Motor neuron (in vitro differentiated cells): ENCODE measurements at regions not wholly inside any gene's neighbourhood (a gene's known extent, or its start where the extent isn't known, plus 50 kb on each side); places are given as distances from the start of the nearest gene placed in this dataset.

Experiments
- ATAC-seq, 8 experiments: fragments of 200-7000 bp; cut with Tn5 transposase; replicated peaks in 6 of 8; 2 replicates each; pipeline ENCODE4 v1.8.0; 2021; ENCODE audit warnings: mild to moderate bottlenecking in 8 of 8, moderate library complexity in 8 of 8
- H3K27ac ChIP-seq, 2 donors: fragments of 250-450 bp; sonication (Bioruptor Pico); 2 replicates each; pipeline ENCODE4 v1.9.0; 2021; ENCODE audit warnings: antibody characterized with exemption in 2 of 2, mild to moderate bottlenecking in 2 of 2, moderate library complexity in 1 of 2
- H3K4me1 ChIP-seq, 2 donors: fragments of 250-450 bp; sonication (Bioruptor Pico); replicated peaks in 1 of 2; 2 replicates each; pipeline ENCODE4 v1.6.1; 2021; ENCODE audit warnings: antibody characterized with exemption in 2 of 2, mild to moderate bottlenecking in 2 of 2, moderate library complexity in 1 of 2
- H3K4me3 ChIP-seq, 5 donors: fragments of 250-450 bp; sonication (Bioruptor Pico); 2 replicates each; pipeline ENCODE4 v1.9.0; 2021; ENCODE audit warnings: antibody characterized with exemption in 5 of 5, mild to moderate bottlenecking in 5 of 5, moderate library complexity in 4 of 5
- WGBS, 10 experiments: fragments of 450-650 bp; shearing (Covaris generic); methylation state at CpG; one replicate each; pipeline ENCODE4 v1.0.0; 2022; 5-methylcytosine and 5-hydroxymethylcytosine counted together
- in situ Hi-C, 9 experiments: fragments of 400-800 bp; cut with MboI; loops; one replicate each; pipeline ENCODE4 v1.15.0; 2021; ENCODE audit warnings: low sequenced_read_pairs in 9 of 9, low pct_unique_long_range_greater_than_20kb in 2 of 9; ENCODE audit not compliant: unreplicated experiment in 9 of 9

- WGBS, 10 experiments = 54 to 93% (median 87%) methylated on average over 4 to 12 of the region's 25 CpGs; no CpG with 5 or more reads in 2 of the 10 experiments
- no peaks in the 10 kb centered on the region for H3K4me1 ChIP-seq
- in situ Hi-C loops = no loop called here
- ATAC-seq = no peak
- no peak overlapping the region for H3K4me3 ChIP-seq
- H3K27ac ChIP-seq = no peak overlapping the region
Measured at GRCh38 chr7:131737746-131738465, 181.5 kb upstream of the PODXL start.

GRCh38 chr7:131735101-131735500 is 178.7 kb upstream of the PODXL start:
- H3K27ac ChIP-seq = no peak overlapping the region
- H3K4me3 ChIP-seq = no peak overlapping the region
- ATAC-seq = no peak
- H3K4me1 ChIP-seq = no peaks in the 10 kb centered on the region
- in situ Hi-C loops = no loop called here
- WGBS, 10 experiments = 0 to 86% (median 52%) methylated on average over 1 to 4 of the region's 5 CpGs; no CpG with 5 or more reads in 2 of the 10 experiments

- no peak overlapping the region for H3K27ac ChIP-seq
- in situ Hi-C loops = no loop called here
- H3K4me1 ChIP-seq = no peaks in the 10 kb centered on the region
- no peak for ATAC-seq
- 33 to 54% (median 45%) methylated on average over 1 to 6 of the region's 6 CpGs; no CpG with 5 or more reads in 4 of the 10 experiments for WGBS, 10 experiments
- no peak overlapping the region for H3K4me3 ChIP-seq
Measured at GRCh38 chr7:131733604-131734003, 177.2 kb upstream of the PODXL start.

GRCh38 chr7:131727189-131727588 is 170.8 kb upstream of the PODXL start:
- WGBS, 10 experiments = 22 to 100% (median 80%) methylated on average over 1 of the region's 2 CpGs; no CpG with 5 or more reads in 5 of the 10 experiments

GRCh38 chr7:131726686-131727085 is 170.3 kb upstream of the PODXL start:
- Histone ChIP-seq H3K4me1 (peaks cover 0 to 7% of the 10 kb centered on the region in 2 donors), H3K27ac (no peak overlapping the region), H3K4me3 (no peak overlapping the region)
- in situ Hi-C loops = no loop called here
- ATAC-seq = peak in 1 of 8 experiments; percentile 52
- WGBS, 10 experiments = 0 to 75% (median 53%) methylated on average over 1 to 4 of the region's 4 CpGs; no CpG with 5 or more reads in 3 of the 10 experiments

More at GRCh38 chr7:131727189-131727588, 170.8 kb upstream of the PODXL start:
- in situ Hi-C loops = no loop called here
- ATAC-seq = no peak
- H3K4me1 ChIP-seq = peaks cover 0 to 7% of the 10 kb centered on the region in 2 donors
- H3K27ac ChIP-seq = no peak overlapping the region
- H3K4me3 ChIP-seq = no peak overlapping the region

GRCh38 chr7:131726031-131726430 is 169.6 kb upstream of the PODXL start:
- 27 to 88% (median 56%) methylated on average over 1 to 2 of the region's 2 CpGs; no CpG with 5 or more reads in 4 of the 10 experiments for WGBS, 10 experiments
- H3K27ac ChIP-seq = no peak overlapping the region
- peaks cover 0 to 7% of the 10 kb centered on the region in 2 donors for H3K4me1 ChIP-seq
- H3K4me3 ChIP-seq = no peak overlapping the region
- in situ Hi-C loops = no loop called here
- ATAC-seq = no peak

- peaks cover 0 to 7% of the 10 kb centered on the region in 2 donors for H3K4me1 ChIP-seq
- no peak overlapping the region for H3K4me3 ChIP-seq
- no peak for ATAC-seq
- in situ Hi-C loops = no loop called here
- 14 to 87% (median 44%) methylated on average over 1 to 3 of the region's 4 CpGs; no CpG with 5 or more reads in 4 of the 10 experiments for WGBS, 10 experiments
- no peak overlapping the region for H3K27ac ChIP-seq
Measured at GRCh38 chr7:131724776-131725345, 168.4 kb upstream of the PODXL start.

GRCh38 chr7:131723926-131724325 is 167.5 kb upstream of the PODXL start:
- peaks cover 0 to 7% of the 10 kb centered on the region in 2 donors for H3K4me1 ChIP-seq
- H3K4me3 ChIP-seq = no peak overlapping the region
- in situ Hi-C loops = no loop called here
- 50 to 83% (median 70%) methylated on average over 1 to 5 of the region's 6 CpGs; no CpG with 5 or more reads in 2 of the 10 experiments for WGBS, 10 experiments
- peak in 7 of 8 experiments; percentile 48 to 94 (median 90) for ATAC-seq
- peak overlapping the region in 1 of 2 donors; percentile 26 for H3K27ac ChIP-seq

GRCh38 chr7:131722371-131722770 is 165.9 kb upstream of the PODXL start:
- no peak for ATAC-seq
- 0 to 67% (median 42%) methylated on average over 1 to 4 of the region's 4 CpGs; no CpG with 5 or more reads in 4 of the 10 experiments for WGBS, 10 experiments
- in situ Hi-C loops = no loop called here

GRCh38 chr7:131721660-131722059 is 165.2 kb upstream of the PODXL start:
- H3K27ac ChIP-seq = no peak overlapping the region
- in situ Hi-C loops = no loop called here
- no peak overlapping the region for H3K4me3 ChIP-seq
- 0 to 73% (median 60%) methylated on average over 1 to 3 of the region's 3 CpGs; no CpG with 5 or more reads in 3 of the 10 experiments for WGBS, 10 experiments
- no peak for ATAC-seq
- peaks cover 0 to 7% of the 10 kb centered on the region in 2 donors for H3K4me1 ChIP-seq

More at GRCh38 chr7:131722371-131722770, 165.9 kb upstream of the PODXL start:
- Histone ChIP-seq H3K4me1 (peaks cover 0 to 7% of the 10 kb centered on the region in 2 donors), H3K4me3 (no peak overlapping the region), H3K27ac (no peak overlapping the region)

- Histone ChIP-seq H3K4me3 (no peak overlapping the region), H3K27ac (no peak overlapping the region), H3K4me1 (peaks cover 0 to 7% of the 10 kb centered on the region in 2 donors)
- ATAC-seq = no peak
- WGBS, 10 experiments = 62 to 100% (median 74%) methylated on average over 1 to 2 of the region's 2 CpGs; no CpG with 5 or more reads in 6 of the 10 experiments
- in situ Hi-C loops = no loop called here
Measured at GRCh38 chr7:131720703-131721102, 164.3 kb upstream of the PODXL start.

- WGBS, 10 experiments = 44 to 100% (median 69%) methylated on average over 1 to 3 of the region's 3 CpGs; no CpG with 5 or more reads in 1 of the 10 experiments
- ATAC-seq = peak in 1 of 8 experiments; percentile 23
- no peak overlapping the region for H3K4me3 ChIP-seq
- no peak overlapping the region for H3K27ac ChIP-seq
- in situ Hi-C loops = no loop called here
- H3K4me1 ChIP-seq = no peaks in the 10 kb centered on the region
Measured at GRCh38 chr7:131717181-131717580, 160.8 kb upstream of the PODXL start.

- 62 to 100% (median 79%) methylated on average over 1 of the region's 1 CpG for WGBS, 10 experiments
- no peak overlapping the region for H3K4me3 ChIP-seq
- no peak for ATAC-seq
- no peaks in the 10 kb centered on the region for H3K4me1 ChIP-seq
- in situ Hi-C loops = loop anchor here in 5 of 9 experiments (10.0 to 25.0 kb wide), 4 partner anchors 155 to 888 kb away; partner anchors contain the start of gene PLXNA4 (in 4 of the 5)
- H3K27ac ChIP-seq = no peak overlapping the region
Measured at GRCh38 chr7:131699323-131699722, 142.9 kb upstream of the PODXL start.
